ENCODE measurements at regions not wholly inside any gene's neighbourhood (a gene's known extent, or its start where the extent isn't known, plus 50 kb on each side); places are given as distances from the start of the nearest gene placed in this dataset.

DNA sequence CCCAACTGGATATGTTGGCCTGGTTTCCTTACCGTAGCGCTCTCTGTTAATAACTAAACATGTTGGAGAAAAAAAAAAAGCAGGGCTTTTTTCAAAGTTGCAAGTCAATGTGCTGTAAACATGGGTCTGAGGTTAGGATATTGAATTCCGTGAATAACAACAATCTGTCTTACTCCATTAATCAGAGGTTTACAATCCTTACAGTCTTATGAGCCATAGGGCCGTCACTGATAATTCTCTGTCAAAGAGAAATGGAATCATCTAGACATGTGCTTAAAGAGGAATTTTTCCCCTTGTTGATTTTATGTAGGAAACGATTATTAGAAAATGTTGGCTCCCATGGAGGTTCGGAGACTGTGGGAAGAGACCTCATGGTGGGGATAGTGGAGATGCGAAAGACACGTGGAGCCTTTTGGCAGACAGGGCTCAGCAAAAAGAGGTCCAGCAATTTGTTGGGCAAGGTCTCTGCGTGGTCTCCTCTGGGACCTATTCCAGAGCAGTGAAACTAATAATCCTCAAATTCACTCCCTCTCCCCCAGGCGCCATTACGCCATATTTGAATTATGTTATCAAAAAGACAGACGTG is 83.5 kb upstream of the CLDN14 start:
- H3K27ac ChIP-seq (ENCODE audit: extremely low read depth, low read depth, low read length), result no peak overlapping the region
- in situ Hi-C loops (cut with MboI), result no loop called here
- ATAC-seq, result no peak
- no peaks in the 10 kb centered on the region for H3K9me3 ChIP-seq (replicated peaks; ENCODE audit: control insufficient read depth, insufficient read depth, low read depth, low read length)
- no peak for DNase-seq (ENCODE audit: extremely low read depth in 1 of 4, low spot score in 3 of 4)
- no peak overlapping the region for H2AFZ ChIP-seq (ENCODE audit: low read depth, low read length)
- WGBS (ENCODE audit: insufficient coverage, low coverage, missing lambda C conversion rate), result 1% methylated on average over 12 of the region's 12 CpGs
- H3K79me2 ChIP-seq (ENCODE audit: control insufficient read depth, insufficient read depth, low read length), result no peaks in the 10 kb centered on the region
- no peaks in the 10 kb centered on the region for H3K36me3 ChIP-seq (ENCODE audit: control insufficient read depth, insufficient read depth, low read length)
- H3K9ac ChIP-seq (ENCODE audit: insufficient read depth in 1 of 2, low read depth in 2 of 2, low read length in 2 of 2), result no peak overlapping the region
- intact Hi-C loops (cut with micrococcal nuclease), result no loop called here
- no peak overlapping the region for H3K4me2 ChIP-seq (ENCODE audit: insufficient read depth, low read length)
- TF ChIP-seq ZNF766 (CRISPR knock-in tag; conservative IDR thresholded peaks at IDR 0.05) (no peak), BCOR (IDR thresholded peaks at IDR 0.05) (no peak), RBBP5 (IDR thresholded peaks at IDR 0.05; ENCODE audit: borderline replicate concordance, insufficient read depth, low read length, poor library complexity, severe bottlenecking) (no peak)
- CTCF ChIA-PET (ENCODE audit: low intra/inter-chr PET ratio), result no interaction called here
- POLR2A ChIA-PET, result no interaction called here
- no peak for FAIRE-seq
- H3K27me3 ChIP-seq (ENCODE audit: control insufficient read depth in 2 of 2, insufficient read depth in 2 of 2, low read length in 2 of 2), result peaks cover 18 to 44% of the 10 kb centered on the region in 2 experiments
- no peaks in the 10 kb centered on the region for H4K20me1 ChIP-seq (replicated peaks; ENCODE audit: control insufficient read depth, insufficient read depth, low read length)
- H3K9me1 ChIP-seq (ENCODE audit: control insufficient read depth, insufficient read depth, low read length), result no peaks in the 10 kb centered on the region
- no TSS peak for BruUV-seq (replicated peaks)
- H3K4me1 ChIP-seq (replicated peaks in 1 of 2; ENCODE audit: control insufficient read depth in 2 of 2, insufficient read depth in 2 of 2, low read length in 2 of 2), result no peaks in the 10 kb centered on the region
- no peak overlapping the region for H3K4me3 ChIP-seq

DNA sequence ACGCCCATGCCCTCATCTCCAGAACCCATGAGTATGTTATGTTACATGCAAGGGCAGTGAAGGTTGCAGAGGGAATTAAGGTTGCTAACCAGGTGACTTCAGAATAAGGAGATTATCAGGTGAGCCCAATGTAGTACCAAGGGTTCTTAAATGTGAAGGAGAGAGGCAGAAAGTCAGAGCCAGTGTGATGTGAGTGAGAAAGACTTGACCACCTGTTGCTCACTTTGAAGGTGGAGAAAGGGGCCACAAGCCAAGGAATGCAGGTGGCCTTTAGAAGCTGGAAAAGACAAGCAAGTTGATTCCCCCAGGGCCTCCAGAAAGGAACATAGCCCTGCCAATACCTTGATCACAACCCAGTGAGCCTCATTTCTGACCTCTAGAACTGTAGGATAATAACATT is 84.7 kb upstream of the CLDN14 start:
- Histone ChIP-seq H4K20me1 (replicated peaks; ENCODE audit: control insufficient read depth, insufficient read depth, low read length) (no peaks in the 10 kb centered on the region), H3K79me2 (ENCODE audit: control insufficient read depth, insufficient read depth, low read length) (no peaks in the 10 kb centered on the region), H3K9me1 (ENCODE audit: control insufficient read depth, insufficient read depth, low read length) (no peaks in the 10 kb centered on the region), H2AFZ (ENCODE audit: low read depth, low read length) (no peak overlapping the region), H3K27me3 (ENCODE audit: control insufficient read depth in 2 of 2, insufficient read depth in 2 of 2, low read length in 2 of 2) (peaks cover 18 to 45% of the 10 kb centered on the region in 2 experiments), H3K27ac (ENCODE audit: extremely low read depth, low read depth, low read length) (no peak overlapping the region), H3K4me2 (ENCODE audit: insufficient read depth, low read length) (no peak overlapping the region), H3K4me1 (replicated peaks in 1 of 2; ENCODE audit: control insufficient read depth in 2 of 2, insufficient read depth in 2 of 2, low read length in 2 of 2) (no peaks in the 10 kb centered on the region), H3K9me3 (replicated peaks; ENCODE audit: control insufficient read depth, insufficient read depth, low read depth, low read length) (no peaks in the 10 kb centered on the region), H3K36me3 (ENCODE audit: control insufficient read depth, insufficient read depth, low read length) (no peaks in the 10 kb centered on the region), H3K4me3 (no peak overlapping the region), H3K9ac (ENCODE audit: insufficient read depth in 1 of 2, low read depth in 2 of 2, low read length in 2 of 2) (no peak overlapping the region)
- TF ChIP-seq, protein P1, sequence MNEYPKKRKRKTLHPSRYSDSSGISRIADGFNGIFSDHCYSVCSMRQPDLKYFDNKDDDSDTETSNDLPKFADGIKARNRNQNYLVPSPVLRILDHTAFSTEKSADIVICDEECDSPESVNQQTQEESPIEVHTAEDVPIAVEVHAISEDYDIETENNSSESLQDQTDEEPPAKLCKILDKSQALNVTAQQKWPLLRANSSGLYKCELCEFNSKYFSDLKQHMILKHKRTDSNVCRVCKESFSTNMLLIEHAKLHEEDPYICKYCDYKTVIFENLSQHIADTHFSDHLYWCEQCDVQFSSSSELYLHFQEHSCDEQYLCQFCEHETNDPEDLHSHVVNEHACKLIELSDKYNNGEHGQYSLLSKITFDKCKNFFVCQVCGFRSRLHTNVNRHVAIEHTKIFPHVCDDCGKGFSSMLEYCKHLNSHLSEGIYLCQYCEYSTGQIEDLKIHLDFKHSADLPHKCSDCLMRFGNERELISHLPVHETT (CRISPR knock-in tag; conservative IDR thresholded peaks at IDR 0.05 in 1 of 2, IDR thresholded peaks at IDR 0.05 in 1 of 2), result no peak
- no peak for TF ChIP-seq STAT5B (CRISPR knock-in tag; IDR thresholded peaks at IDR 0.05)
- TF ChIP-seq, protein P2, sequence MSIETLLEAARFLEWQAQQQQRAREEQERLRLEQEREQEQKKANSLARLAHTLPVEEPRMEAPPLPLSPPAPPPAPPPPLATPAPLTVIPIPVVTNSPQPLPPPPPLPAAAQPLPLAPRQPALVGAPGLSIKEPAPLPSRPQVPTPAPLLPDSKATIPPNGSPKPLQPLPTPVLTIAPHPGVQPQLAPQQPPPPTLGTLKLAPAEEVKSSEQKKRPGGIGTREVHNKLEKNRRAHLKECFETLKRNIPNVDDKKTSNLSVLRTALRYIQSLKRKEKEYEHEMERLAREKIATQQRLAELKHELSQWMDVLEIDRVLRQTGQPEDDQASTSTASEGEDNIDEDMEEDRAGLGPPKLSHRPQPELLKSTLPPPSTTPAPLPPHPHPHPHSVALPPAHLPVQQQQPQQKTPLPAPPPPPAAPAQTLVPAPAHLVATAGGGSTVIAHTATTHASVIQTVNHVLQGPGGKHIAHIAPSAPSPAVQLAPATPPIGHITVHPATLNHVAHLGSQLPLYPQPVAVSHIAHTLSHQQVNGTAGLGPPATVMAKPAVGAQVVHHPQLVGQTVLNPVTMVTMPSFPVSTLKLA (conservative IDR thresholded peaks at IDR 0.05), result no peak
- TF ChIP-seq, protein P3, sequence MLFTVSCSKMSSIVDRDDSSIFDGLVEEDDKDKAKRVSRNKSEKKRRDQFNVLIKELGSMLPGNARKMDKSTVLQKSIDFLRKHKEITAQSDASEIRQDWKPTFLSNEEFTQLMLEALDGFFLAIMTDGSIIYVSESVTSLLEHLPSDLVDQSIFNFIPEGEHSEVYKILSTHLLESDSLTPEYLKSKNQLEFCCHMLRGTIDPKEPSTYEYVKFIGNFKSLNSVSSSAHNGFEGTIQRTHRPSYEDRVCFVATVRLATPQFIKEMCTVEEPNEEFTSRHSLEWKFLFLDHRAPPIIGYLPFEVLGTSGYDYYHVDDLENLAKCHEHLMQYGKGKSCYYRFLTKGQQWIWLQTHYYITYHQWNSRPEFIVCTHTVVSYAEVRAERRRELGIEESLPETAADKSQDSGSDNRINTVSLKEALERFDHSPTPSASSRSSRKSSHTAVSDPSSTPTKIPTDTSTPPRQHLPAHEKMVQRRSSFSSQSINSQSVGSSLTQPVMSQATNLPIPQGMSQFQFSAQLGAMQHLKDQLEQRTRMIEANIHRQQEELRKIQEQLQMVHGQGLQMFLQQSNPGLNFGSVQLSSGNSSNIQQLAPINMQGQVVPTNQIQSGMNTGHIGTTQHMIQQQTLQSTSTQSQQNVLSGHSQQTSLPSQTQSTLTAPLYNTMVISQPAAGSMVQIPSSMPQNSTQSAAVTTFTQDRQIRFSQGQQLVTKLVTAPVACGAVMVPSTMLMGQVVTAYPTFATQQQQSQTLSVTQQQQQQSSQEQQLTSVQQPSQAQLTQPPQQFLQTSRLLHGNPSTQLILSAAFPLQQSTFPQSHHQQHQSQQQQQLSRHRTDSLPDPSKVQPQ (CRISPR knock-in tag; IDR thresholded peaks at IDR 0.05; ENCODE audit: borderline replicate concordance), result no peak
- ATAC-seq, result no peak
- BruUV-seq (replicated peaks), result no TSS peak
- ChIA-PET CTCF (ENCODE audit: low intra/inter-chr PET ratio) (no interaction called here), POLR2A (interaction anchor here (0.6 to 1.7 kb wide), 4 partner anchors 12 to 48 kb away, joined by 3 to 4 read pairs (median 4); no protein-coding TSS in a partner anchor)
- in situ Hi-C loops (cut with MboI) (no loop called here), intact Hi-C loops (cut with micrococcal nuclease) (no loop called here)
- no peak for FAIRE-seq
- 0% methylated on average over 1 of the region's 1 CpG for WGBS (ENCODE audit: insufficient coverage, low coverage, missing lambda C conversion rate)
- DNase-seq (ENCODE audit: extremely low read depth in 1 of 4, low spot score in 3 of 4), result no peak
